ENCODE measurements at regions not wholly inside any gene's neighbourhood (a gene's known extent, or its start where the extent isn't known, plus 50 kb on each side); places are given as distances from the start of the nearest gene placed in this dataset.

- no peak for DNase-seq
These were observed 203.1 kb downstream of the FAT4 start for GRCh38 chr4:125517831-125518230.

- no peak for DNase-seq
These were observed 203.5 kb downstream of the FAT4 start for GRCh38 chr4:125518281-125518680.

- peak; percentile 32 for DNase-seq
These were observed 204.8 kb downstream of the FAT4 start for GRCh38 chr4:125519371-125520146.

- no peak for DNase-seq
These were observed 205.7 kb downstream of the FAT4 start for GRCh38 chr4:125520258-125520990.

GRCh38 chr4:125522588-125522987, 207.8 kb downstream of the FAT4 start:
- no peak for DNase-seq

GRCh38 chr4:125522992-125523391, 208.2 kb downstream of the FAT4 start:
- no peak for DNase-seq

- DNase-seq, result no peak
These were observed 211.7 kb downstream of the FAT4 start for GRCh38 chr4:125526420-125526819.

GRCh38 chr4:125527681-125528080, 212.9 kb downstream of the FAT4 start:
- DNase-seq, result no peak

- no peak for DNase-seq
These were observed 214.3 kb downstream of the FAT4 start for GRCh38 chr4:125529071-125529470.

- DNase-seq, result no peak
These were observed 223.9 kb downstream of the FAT4 start for GRCh38 chr4:125538670-125539069.

- DNase-seq, result no peak
These were observed 224.9 kb downstream of the FAT4 start for GRCh38 chr4:125539691-125540090.

- DNase-seq, result no peak
These were observed 227.2 kb downstream of the FAT4 start for GRCh38 chr4:125541836-125542385.

GRCh38 chr4:125546272-125546671, 231.5 kb downstream of the FAT4 start:
- no peak for DNase-seq

GRCh38 chr4:125547836-125548235, 233.1 kb downstream of the FAT4 start:
- no peak for DNase-seq

- no peak for DNase-seq
These were observed 236.0 kb downstream of the FAT4 start for GRCh38 chr4:125550769-125551168.

GRCh38 chr4:125551466-125551865, 236.7 kb downstream of the FAT4 start:
- DNase-seq, result no peak

GRCh38 chr4:125551967-125552366, 237.2 kb downstream of the FAT4 start:
- DNase-seq, result no peak

- DNase-seq, result no peak
These were observed 257.8 kb downstream of the FAT4 start for GRCh38 chr4:125572601-125573000.

- DNase-seq, result no peak
These were observed 258.6 kb downstream of the FAT4 start for GRCh38 chr4:125573368-125573767.

GRCh38 chr4:125573786-125574185, 259.0 kb downstream of the FAT4 start:
- DNase-seq, result no peak

GRCh38 chr4:125582302-125582701, 267.5 kb downstream of the FAT4 start:
- no peak for DNase-seq

- DNase-seq, result no peak
These were observed 275.4 kb downstream of the FAT4 start for GRCh38 chr4:125590158-125590557.

GRCh38 chr4:125591290-125591689, 276.5 kb downstream of the FAT4 start:
- DNase-seq, result no peak

All from left kidney (tissue), 1 donor.